Immature natural killer cell (primary cell): ENCODE measurements at regions not wholly inside any gene's neighbourhood (a gene's known extent, or its start where the extent isn't known, plus 50 kb on each side); places are given as distances from the start of the nearest gene placed in this dataset.
"Not testable (repeated sequence)": the region's sequence is repeated elsewhere in the genome, so short reads cannot be mapped to it uniquely, and the experiment has no call there.

Experiments used
- DNase-seq, 3 donors: peaks; one replicate each; pipeline ENCODE4 v3.0.0; 2022; ENCODE audit warnings: mixed read lengths in 1 of 3
- H3K27ac Mint-ChIP-seq, 6 donors: one replicate each; pipeline ENCODE4 v1.8.0; 2020; ENCODE audit warnings: mixed read lengths in 6 of 6, mild to moderate bottlenecking in 5 of 6, inconsistent platforms in 4 of 6, moderate library complexity in 3 of 6
- H3K27me3 Mint-ChIP-seq, 3 donors: one replicate each; pipeline ENCODE4 v1.8.0; 2020 to 2021; ENCODE audit warnings: low read depth in 3 of 3, mild to moderate bottlenecking in 3 of 3, mixed read lengths in 3 of 3, moderate library complexity in 3 of 3, inconsistent platforms in 1 of 3
- H3K36me3 Mint-ChIP-seq, 3 donors: one replicate each; pipeline ENCODE4 v1.8.0; 2020; ENCODE audit warnings: mixed read lengths in 3 of 3, inconsistent platforms in 2 of 3, mild to moderate bottlenecking in 2 of 3
- H3K4me1 Mint-ChIP-seq, 2 donors: one replicate each; pipeline ENCODE4 v1.8.0; 2020; ENCODE audit warnings: inconsistent platforms in 2 of 2, mild to moderate bottlenecking in 2 of 2, mixed read lengths in 2 of 2, moderate library complexity in 1 of 2
- H3K4me3 Mint-ChIP-seq, 5 donors: one replicate each; pipeline ENCODE4 v1.8.0; 2020; ENCODE audit warnings: mild to moderate bottlenecking in 5 of 5, mixed read lengths in 5 of 5, inconsistent platforms in 3 of 5, moderate library complexity in 3 of 5
- H3K9me3 Mint-ChIP-seq, 6 donors: one replicate each; pipeline ENCODE4 v1.8.0; 2020; ENCODE audit warnings: mild to moderate bottlenecking in 6 of 6, mixed read lengths in 6 of 6, inconsistent platforms in 4 of 6, moderate library complexity in 3 of 6

GRCh38 chr11:22079133-22079872 lies 113.6 kb upstream of the ANO5 start:
- H3K4me3 Mint-ChIP-seq: no peak overlapping the region
- H3K27ac Mint-ChIP-seq: no peak overlapping the region
- DNase-seq: no peak
- H3K9me3 Mint-ChIP-seq: peaks cover 0 to 23% (median 11%) of the 10 kb centered on the region in 6 donors
- H3K4me1 Mint-ChIP-seq: no peaks in the 10 kb centered on the region
- peaks cover 0 to 3% (median 0%) of the 10 kb centered on the region in 3 donors for H3K36me3 Mint-ChIP-seq
- no peaks in the 10 kb centered on the region for H3K27me3 Mint-ChIP-seq

- H3K9me3 Mint-ChIP-seq: peaks cover 4 to 32% (median 9%) of the 10 kb centered on the region in 6 donors
- no peaks in the 10 kb centered on the region for H3K4me1 Mint-ChIP-seq
- no peak overlapping the region for H3K27ac Mint-ChIP-seq
- H3K36me3 Mint-ChIP-seq: peaks cover 0 to 3% (median 0%) of the 10 kb centered on the region in 3 donors
- H3K27me3 Mint-ChIP-seq: no peaks in the 10 kb centered on the region
- H3K4me3 Mint-ChIP-seq: no peak overlapping the region
- no peak for DNase-seq
Measured at GRCh38 chr11:22082178-22082577, 110.7 kb upstream of the ANO5 start.

- H3K27ac Mint-ChIP-seq: no peak overlapping the region
- no peak for DNase-seq
- H3K9me3 Mint-ChIP-seq: peaks cover 4 to 28% (median 9%) of the 10 kb centered on the region in 6 donors
- H3K4me1 Mint-ChIP-seq: no peaks in the 10 kb centered on the region
- peaks cover 0 to 3% (median 0%) of the 10 kb centered on the region in 3 donors for H3K36me3 Mint-ChIP-seq
- no peaks in the 10 kb centered on the region for H3K27me3 Mint-ChIP-seq
- H3K4me3 Mint-ChIP-seq: no peak overlapping the region
Measured at GRCh38 chr11:22082788-22083187, 110.1 kb upstream of the ANO5 start.

- Mint-ChIP-seq H3K9me3 (peaks cover 4 to 35% (median 10%) of the 10 kb centered on the region in 6 donors), H3K27ac (no peak overlapping the region), H3K27me3 (no peaks in the 10 kb centered on the region), H3K36me3 (peaks cover 0 to 3% (median 0%) of the 10 kb centered on the region in 3 donors), H3K4me1 (no peaks in the 10 kb centered on the region), H3K4me3 (no peak overlapping the region)
- DNase-seq: no peak
Measured at GRCh38 chr11:22084056-22084455, 108.8 kb upstream of the ANO5 start.

DNA sequence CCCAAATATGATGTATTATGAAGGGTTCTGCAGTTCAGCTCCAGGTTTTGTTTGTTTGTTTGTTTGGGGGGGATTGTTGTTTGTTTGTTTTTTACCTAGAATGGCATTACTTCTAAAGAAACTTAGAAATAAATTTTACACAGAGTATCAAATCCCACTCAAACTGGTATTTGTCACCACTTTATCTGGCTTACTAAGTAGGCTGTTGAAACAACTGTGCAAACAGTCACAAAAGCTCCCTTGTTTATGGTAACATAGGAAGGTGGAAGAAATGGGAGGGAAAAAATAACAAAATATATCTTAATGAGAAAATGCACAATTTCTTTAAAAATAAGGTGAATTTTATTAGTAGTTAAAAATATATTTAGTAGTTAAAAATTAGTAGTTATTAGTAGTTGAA lies 108.3 kb upstream of the ANO5 start:
- no peak overlapping the region for H3K4me3 Mint-ChIP-seq
- peaks cover 0 to 3% (median 0%) of the 10 kb centered on the region in 3 donors for H3K36me3 Mint-ChIP-seq
- no peak for DNase-seq
- H3K4me1 Mint-ChIP-seq: no peaks in the 10 kb centered on the region
- H3K9me3 Mint-ChIP-seq: peaks cover 4 to 37% (median 10%) of the 10 kb centered on the region in 6 donors
- H3K27me3 Mint-ChIP-seq: no peaks in the 10 kb centered on the region
- H3K27ac Mint-ChIP-seq: no peak overlapping the region

DNA sequence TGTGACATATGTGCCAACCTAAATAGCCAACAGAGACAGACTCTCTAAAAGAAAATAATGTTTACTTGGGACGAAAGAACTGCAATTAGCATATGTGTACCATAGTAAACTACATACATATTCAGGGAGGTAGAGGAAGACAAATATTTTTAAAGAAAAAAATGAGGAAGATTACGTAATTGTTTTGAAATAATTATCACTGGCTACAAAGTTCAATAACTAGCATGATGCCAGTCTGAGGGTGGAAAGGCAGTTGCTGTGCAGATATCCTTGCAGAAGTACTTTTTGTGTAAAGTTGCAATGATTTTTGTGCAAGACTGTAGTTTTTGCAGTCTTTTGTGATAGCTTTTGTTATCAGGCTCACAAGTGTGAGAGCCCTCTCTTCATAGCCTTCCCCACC lies 103.3 kb upstream of the ANO5 start:
- Mint-ChIP-seq H3K9me3 (peaks cover 0 to 49% (median 11%) of the 10 kb centered on the region in 6 donors), H3K27ac (no peak overlapping the region), H3K4me3 (no peak overlapping the region), H3K36me3 (peaks cover 0 to 4% (median 0%) of the 10 kb centered on the region in 3 donors), H3K4me1 (no peaks in the 10 kb centered on the region), H3K27me3 (no peaks in the 10 kb centered on the region)
- DNase-seq: no peak

GRCh38 chr11:22106566-22106965 lies 86.3 kb upstream of the ANO5 start:
- Mint-ChIP-seq H3K4me3 (no peak overlapping the region), H3K4me1 (no peaks in the 10 kb centered on the region), H3K9me3 (peaks cover 6 to 19% (median 13%) of the 10 kb centered on the region in 6 donors), H3K27ac (no peak overlapping the region), H3K27me3 (no peaks in the 10 kb centered on the region), H3K36me3 (no peaks in the 10 kb centered on the region)
- DNase-seq: no peak

DNA sequence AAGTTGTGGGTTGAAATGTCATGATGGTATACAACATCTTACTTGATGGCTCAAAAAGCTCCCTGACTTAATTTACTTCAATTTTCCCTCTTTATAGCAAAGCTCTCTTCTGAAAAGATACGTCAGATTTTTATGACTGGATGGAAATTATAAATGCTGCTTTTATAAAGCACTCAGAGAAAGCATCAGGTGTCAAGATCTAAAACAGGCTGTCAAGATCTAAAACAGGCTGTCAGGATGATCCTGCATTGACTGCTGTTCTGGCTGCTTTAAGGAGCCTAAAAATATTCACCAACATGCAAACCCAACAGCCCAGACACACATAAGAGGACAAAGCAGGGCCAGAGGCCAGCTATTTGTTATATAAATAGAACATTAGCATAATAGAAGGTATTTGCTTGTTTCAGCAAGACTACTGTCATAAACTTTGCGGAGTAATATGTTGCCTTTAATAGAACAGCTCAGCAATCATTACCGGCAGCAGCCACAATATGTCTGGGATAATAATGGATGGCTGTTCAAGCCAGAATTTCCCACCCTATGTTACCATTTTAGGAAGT lies 77.3 kb upstream of the ANO5 start:
- no peak overlapping the region for H3K4me3 Mint-ChIP-seq
- no peak for DNase-seq
- H3K9me3 Mint-ChIP-seq: peaks cover 0 to 21% (median 6%) of the 10 kb centered on the region in 6 donors
- no peaks in the 10 kb centered on the region for H3K27me3 Mint-ChIP-seq
- no peak overlapping the region for H3K27ac Mint-ChIP-seq
- no peaks in the 10 kb centered on the region for H3K4me1 Mint-ChIP-seq
- H3K36me3 Mint-ChIP-seq: no peaks in the 10 kb centered on the region

DNA sequence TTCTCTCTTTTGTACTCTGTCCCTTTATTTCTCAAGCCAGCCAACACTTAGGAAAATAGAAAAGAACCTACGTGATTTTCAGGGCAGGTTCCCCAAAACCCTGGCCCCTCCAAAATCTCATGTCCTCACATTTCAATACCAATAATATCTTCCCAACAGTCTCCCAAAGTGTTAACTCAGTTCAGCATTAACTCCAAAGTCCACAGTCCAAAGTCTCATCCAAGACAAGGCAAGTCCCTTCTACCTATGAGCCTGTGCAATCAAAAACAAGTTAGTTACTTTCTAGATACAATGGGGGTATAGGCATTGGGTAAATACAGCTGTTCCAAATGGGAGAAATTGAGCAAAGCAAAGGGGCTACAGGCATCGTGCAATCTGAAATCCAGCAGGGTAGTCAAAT lies 64.9 kb upstream of the ANO5 start:
- DNase-seq, H3K4me3 Mint-ChIP-seq, H3K4me1 Mint-ChIP-seq, H3K27ac Mint-ChIP-seq, H3K36me3 Mint-ChIP-seq, H3K27me3 Mint-ChIP-seq: not testable (repeated sequence)
- H3K9me3 Mint-ChIP-seq: peaks cover 10 to 44% (median 18%) of the 10 kb centered on the region in 6 donors

DNA sequence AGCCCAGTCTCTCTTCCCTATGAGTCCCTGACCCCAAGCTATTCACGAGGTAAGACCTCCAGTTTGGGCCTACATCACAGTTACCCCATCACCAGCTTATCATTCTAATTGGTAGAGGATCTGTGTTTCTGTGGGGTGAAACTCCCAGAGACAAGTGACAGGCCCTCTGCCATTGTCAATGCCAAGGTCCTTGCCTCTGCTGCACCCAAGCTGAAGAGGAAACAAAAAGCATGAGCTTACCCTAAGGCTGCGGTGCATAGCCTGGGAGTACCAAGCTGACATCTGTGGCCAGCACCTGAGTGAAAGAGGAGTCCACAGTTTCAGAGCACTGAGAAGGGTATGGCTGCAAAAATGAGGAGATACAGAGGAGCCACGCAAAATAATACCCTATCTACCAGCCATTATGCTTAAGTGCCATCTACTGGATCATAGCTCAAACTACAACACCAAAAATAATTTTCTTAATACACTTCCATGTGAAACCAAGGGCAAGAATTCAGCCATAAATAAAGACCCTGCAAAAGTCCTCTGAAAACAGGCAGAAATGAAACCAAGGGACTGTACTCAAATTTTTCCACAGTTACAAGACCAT lies 62.3 kb upstream of the ANO5 start:
- no peaks in the 10 kb centered on the region for H3K4me1 Mint-ChIP-seq
- DNase-seq: no peak
- peaks cover 0 to 2% (median 0%) of the 10 kb centered on the region in 3 donors for H3K27me3 Mint-ChIP-seq
- peaks cover 12 to 45% (median 17%) of the 10 kb centered on the region in 6 donors for H3K9me3 Mint-ChIP-seq
- H3K36me3 Mint-ChIP-seq: peaks cover 0 to 3% (median 0%) of the 10 kb centered on the region in 3 donors
- H3K27ac Mint-ChIP-seq: no peak overlapping the region
- no peak overlapping the region for H3K4me3 Mint-ChIP-seq

DNA sequence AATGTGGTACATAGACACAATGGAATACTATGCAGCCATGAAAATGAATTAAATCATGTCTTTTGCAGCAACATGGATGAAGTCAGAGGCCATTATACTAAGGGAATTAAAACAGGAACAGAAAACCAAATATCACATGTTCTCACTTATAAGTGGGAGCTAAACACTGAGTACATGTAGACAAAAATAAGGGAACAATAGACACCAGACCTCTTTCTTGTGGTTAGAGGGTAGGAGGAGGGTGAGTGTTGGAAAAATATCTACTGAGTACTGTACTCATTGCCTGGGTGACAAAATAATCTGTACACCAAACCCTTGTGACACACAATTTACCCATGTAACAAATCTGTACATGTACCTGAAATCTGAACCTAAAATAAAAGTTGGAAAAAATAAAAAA lies 59.1 kb upstream of the ANO5 start:
- Mint-ChIP-seq H3K36me3 (no peaks in the 10 kb centered on the region), H3K27ac (no peak overlapping the region), H3K9me3 (peaks cover 2 to 29% (median 10%) of the 10 kb centered on the region in 6 donors), H3K4me1 (no peaks in the 10 kb centered on the region), H3K27me3 (peaks cover 2 to 3% (median 2%) of the 10 kb centered on the region in 3 donors), H3K4me3 (no peak overlapping the region)
- no peak for DNase-seq

GRCh38 chr11:22138264-22138663 lies 54.6 kb upstream of the ANO5 start:
- Mint-ChIP-seq H3K27ac (no peak overlapping the region), H3K27me3 (peaks cover 0 to 3% (median 2%) of the 10 kb centered on the region in 3 donors), H3K36me3 (no peaks in the 10 kb centered on the region), H3K4me1 (no peaks in the 10 kb centered on the region), H3K9me3 (peaks cover 0 to 25% (median 8%) of the 10 kb centered on the region in 6 donors), H3K4me3 (no peak overlapping the region)
- DNase-seq: no peak
